ENCODE measurements at regions not wholly inside any gene's neighbourhood (a gene's known extent, or its start where the extent isn't known, plus 50 kb on each side); places are given as distances from the start of the nearest gene placed in this dataset.

- TF ChIP-seq EZH2 (IDR thresholded peaks at IDR 0.05) (no peak), CTCF (IDR thresholded peaks at IDR 0.05) (no peak), EZH2phosphoT487 (IDR thresholded peaks at IDR 0.05) (no peak)
- H3K4me3 Mint-ChIP-seq, result no peak overlapping the region
- H3K27me3 Mint-ChIP-seq (ENCODE audit: insufficient read depth, low read depth), result no peaks in the 10 kb centered on the region
These were observed 202.8 kb downstream of the NMUR2 start for GRCh38 chr5:152202321-152202720.

GRCh38 chr5:152193391-152194107, 211.5 kb downstream of the NMUR2 start:
- H3K27ac ChIP-seq, result no peak overlapping the region
- no peaks in the 10 kb centered on the region for H3K27me3 ChIP-seq
- no peaks in the 10 kb centered on the region for H3K9me3 Mint-ChIP-seq
- no peak for DNase-seq (ENCODE audit: low spot score)
- no peaks in the 10 kb centered on the region for H3K79me2 ChIP-seq (ENCODE audit: low read depth)
- H3K4me1 ChIP-seq, result no peaks in the 10 kb centered on the region
- H3K36me3 ChIP-seq, result no peaks in the 10 kb centered on the region
- no peak overlapping the region for H3K4me3 Mint-ChIP-seq
- H3K27ac Mint-ChIP-seq, result no peak overlapping the region
- no peak overlapping the region for H3K4me3 ChIP-seq
- H3K9me3 ChIP-seq (ENCODE audit: low read depth), result no peaks in the 10 kb centered on the region
- H4K20me1 ChIP-seq (ENCODE audit: low read depth), result no peaks in the 10 kb centered on the region
- no peak overlapping the region for H3K4me2 ChIP-seq
- no peak overlapping the region for H3K9ac ChIP-seq
- H3F3A ChIP-seq (ENCODE audit: low read depth), result no peaks in the 10 kb centered on the region
- H3K36me3 Mint-ChIP-seq, result no peaks in the 10 kb centered on the region
- no peak overlapping the region for H2AFZ ChIP-seq (replicated peaks)
- H3K4me1 Mint-ChIP-seq, result no peaks in the 10 kb centered on the region
- TF ChIP-seq EZH2phosphoT487 (IDR thresholded peaks at IDR 0.05) (no peak), CTCF (IDR thresholded peaks at IDR 0.05) (no peak), EZH2 (IDR thresholded peaks at IDR 0.05) (no peak)
- H3K27me3 Mint-ChIP-seq (ENCODE audit: insufficient read depth, low read depth), result no peaks in the 10 kb centered on the region

More at GRCh38 chr5:152202321-152202720, 202.8 kb downstream of the NMUR2 start:
- H3K27me3 ChIP-seq, result no peaks in the 10 kb centered on the region
- no peaks in the 10 kb centered on the region for H4K20me1 ChIP-seq (ENCODE audit: low read depth)
- no peak overlapping the region for H3K4me3 ChIP-seq
- no peaks in the 10 kb centered on the region for H3F3A ChIP-seq (ENCODE audit: low read depth)
- no peak overlapping the region for H3K4me2 ChIP-seq
- no peak overlapping the region for H3K27ac ChIP-seq
- no peaks in the 10 kb centered on the region for H3K36me3 Mint-ChIP-seq
- no peak overlapping the region for H3K27ac Mint-ChIP-seq
- H3K79me2 ChIP-seq (ENCODE audit: low read depth), result no peaks in the 10 kb centered on the region
- H3K9me3 ChIP-seq (ENCODE audit: low read depth), result no peaks in the 10 kb centered on the region
- no peaks in the 10 kb centered on the region for H3K36me3 ChIP-seq
- H2AFZ ChIP-seq (replicated peaks), result no peak overlapping the region
- no peak for DNase-seq (ENCODE audit: low spot score)
- no peaks in the 10 kb centered on the region for H3K4me1 ChIP-seq
- H3K9ac ChIP-seq, result no peak overlapping the region
- no peaks in the 10 kb centered on the region for H3K4me1 Mint-ChIP-seq
- no peaks in the 10 kb centered on the region for H3K9me3 Mint-ChIP-seq

- no peaks in the 10 kb centered on the region for H3K27me3 ChIP-seq
- TF ChIP-seq EZH2 (IDR thresholded peaks at IDR 0.05) (no peak), EZH2phosphoT487 (IDR thresholded peaks at IDR 0.05) (no peak), CTCF (IDR thresholded peaks at IDR 0.05) (no peak)
- Mint-ChIP-seq H3K4me1 (no peaks in the 10 kb centered on the region), H3K36me3 (no peaks in the 10 kb centered on the region), H3K4me3 (no peak overlapping the region), H3K9me3 (peaks cover 2% of the 10 kb centered on the region), H3K27ac (no peak overlapping the region), H3K27me3 (ENCODE audit: insufficient read depth, low read depth) (no peaks in the 10 kb centered on the region)
- H3K4me2 ChIP-seq, result no peak overlapping the region
- H2AFZ ChIP-seq (replicated peaks), result no peak overlapping the region
- H3F3A ChIP-seq (ENCODE audit: low read depth), result no peaks in the 10 kb centered on the region
- H4K20me1 ChIP-seq (ENCODE audit: low read depth), result no peaks in the 10 kb centered on the region
- H3K79me2 ChIP-seq (ENCODE audit: low read depth), result no peaks in the 10 kb centered on the region
- no peak overlapping the region for H3K27ac ChIP-seq
- DNase-seq (ENCODE audit: low spot score), result no peak
- no peak overlapping the region for H3K4me3 ChIP-seq
- H3K9ac ChIP-seq, result no peak overlapping the region
- H3K4me1 ChIP-seq, result no peaks in the 10 kb centered on the region
- no peaks in the 10 kb centered on the region for H3K9me3 ChIP-seq (ENCODE audit: low read depth)
- no peaks in the 10 kb centered on the region for H3K36me3 ChIP-seq
These were observed 216.8 kb downstream of the NMUR2 start for GRCh38 chr5:152188251-152188650.
